Peyer's patch (tissue), 4 donors: ENCODE measurements at regions not wholly inside any gene's neighbourhood (a gene's known extent, or its start where the extent isn't known, plus 50 kb on each side); places are given as distances from the start of the nearest gene placed in this dataset.

Experiments used
- DNase-seq, 3 donors: peaks; one replicate each; pipeline ENCODE4 v3.0.0-alpha.2; 2017 to 2019
- H3K27ac ChIP-seq, 4 donors: fragments of 200-600 bp; sonication (generic); one replicate each; pipeline ENCODE4 v1.5.1; 2016 to 2019
- H3K27me3 ChIP-seq, 2 donors: fragments of 200-600 bp; sonication (generic); one replicate each; pipeline ENCODE4 v1.5.1; 2019
- H3K36me3 ChIP-seq, 3 donors: fragments of 200-600 bp; sonication (generic); one replicate each; pipeline ENCODE4 v1.5.1; 2016 to 2019
- H3K4me1 ChIP-seq, 4 donors: fragments of 200-600 bp; sonication (generic); one replicate each; pipeline ENCODE4 v1.5.1; 2016 to 2019
- H3K4me3 ChIP-seq, 4 donors: fragments of 200-600 bp; sonication (generic); 1 replicate in 3 of 4; 2 replicates in 1 of 4; pipeline ENCODE4 v1.5.1; 2016 to 2019; ENCODE audit warnings: mild to moderate bottlenecking in 1 of 4
- H3K9me3 ChIP-seq, 4 donors: fragments of 200-600 bp; sonication (generic); one replicate each; pipeline ENCODE4 v1.5.1; 2016 to 2019; ENCODE audit warnings: mild to moderate bottlenecking in 1 of 4
- POLR2A ChIP-seq, 2 donors: fragments of 450-650 bp; IDR thresholded peaks; one replicate each; pipeline ENCODE4 v1.5.1; 2017; ENCODE audit warnings: antibody characterized with exemption in 2 of 2, mild to moderate bottlenecking in 2 of 2, moderate library complexity in 2 of 2
- TF ChIP-seq, protein P1 (sequence below), 6 experiments: fragments of 450-650 bp in 4 of 6; fragments of 200-600 bp in 2 of 6; sonication (generic) in 1 of 6; IDR thresholded peaks; one replicate each; pipeline ENCODE4 v1.5.1; 2017 to 2019; ENCODE audit warnings: antibody characterized with exemption in 6 of 6, mild to moderate bottlenecking in 3 of 6, moderate library complexity in 1 of 6

DNA sequence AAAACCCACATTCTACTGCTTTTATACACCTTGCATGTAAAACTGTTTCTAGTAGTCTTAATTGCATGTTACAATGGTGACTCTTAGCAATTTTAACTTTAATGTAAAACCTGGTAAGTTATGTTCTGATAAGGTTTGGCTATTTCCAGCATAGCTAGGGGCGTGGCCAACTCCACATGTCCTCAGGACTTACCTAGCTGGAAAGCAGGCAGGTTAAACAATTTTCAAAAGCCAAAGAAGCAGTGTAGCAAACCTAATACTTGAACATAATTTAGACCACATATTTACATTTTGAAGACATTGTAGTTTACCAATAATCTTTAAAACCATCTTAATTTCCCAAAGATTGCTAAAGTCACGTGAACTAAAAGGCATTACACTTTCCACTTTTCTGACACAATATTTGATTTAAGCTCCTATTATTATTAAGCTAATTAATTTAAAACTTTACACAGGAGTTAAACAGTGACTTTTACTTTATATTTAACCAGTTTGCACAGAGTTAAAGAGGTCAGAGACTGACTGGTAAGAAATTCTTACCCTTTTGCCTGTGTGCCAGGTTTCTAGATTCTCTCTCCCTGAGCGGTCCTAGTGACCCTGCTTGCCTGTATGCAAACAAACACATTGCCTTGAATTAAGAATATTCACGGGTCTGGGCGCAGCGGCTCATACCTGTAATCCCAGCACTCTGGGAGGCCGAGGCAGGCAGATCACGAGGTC is 88.2 kb downstream of the GLUD2 start:
- H3K4me3 ChIP-seq, result no peak overlapping the region
- H3K27me3 ChIP-seq, result no peaks in the 10 kb centered on the region
- H3K36me3 ChIP-seq, result no peaks in the 10 kb centered on the region
- TF ChIP-seq POLR2A (IDR thresholded peaks at IDR 0.05), result no peak
- TF ChIP-seq, protein P1, sequence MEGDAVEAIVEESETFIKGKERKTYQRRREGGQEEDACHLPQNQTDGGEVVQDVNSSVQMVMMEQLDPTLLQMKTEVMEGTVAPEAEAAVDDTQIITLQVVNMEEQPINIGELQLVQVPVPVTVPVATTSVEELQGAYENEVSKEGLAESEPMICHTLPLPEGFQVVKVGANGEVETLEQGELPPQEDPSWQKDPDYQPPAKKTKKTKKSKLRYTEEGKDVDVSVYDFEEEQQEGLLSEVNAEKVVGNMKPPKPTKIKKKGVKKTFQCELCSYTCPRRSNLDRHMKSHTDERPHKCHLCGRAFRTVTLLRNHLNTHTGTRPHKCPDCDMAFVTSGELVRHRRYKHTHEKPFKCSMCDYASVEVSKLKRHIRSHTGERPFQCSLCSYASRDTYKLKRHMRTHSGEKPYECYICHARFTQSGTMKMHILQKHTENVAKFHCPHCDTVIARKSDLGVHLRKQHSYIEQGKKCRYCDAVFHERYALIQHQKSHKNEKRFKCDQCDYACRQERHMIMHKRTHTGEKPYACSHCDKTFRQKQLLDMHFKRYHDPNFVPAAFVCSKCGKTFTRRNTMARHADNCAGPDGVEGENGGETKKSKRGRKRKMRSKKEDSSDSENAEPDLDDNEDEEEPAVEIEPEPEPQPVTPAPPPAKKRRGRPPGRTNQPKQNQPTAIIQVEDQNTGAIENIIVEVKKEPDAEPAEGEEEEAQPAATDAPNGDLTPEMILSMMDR (IDR thresholded peaks at IDR 0.05), result no peak
- no peak for DNase-seq
- no peaks in the 10 kb centered on the region for H3K9me3 ChIP-seq
- H3K4me1 ChIP-seq, result no peaks in the 10 kb centered on the region
- no peak overlapping the region for H3K27ac ChIP-seq

DNA sequence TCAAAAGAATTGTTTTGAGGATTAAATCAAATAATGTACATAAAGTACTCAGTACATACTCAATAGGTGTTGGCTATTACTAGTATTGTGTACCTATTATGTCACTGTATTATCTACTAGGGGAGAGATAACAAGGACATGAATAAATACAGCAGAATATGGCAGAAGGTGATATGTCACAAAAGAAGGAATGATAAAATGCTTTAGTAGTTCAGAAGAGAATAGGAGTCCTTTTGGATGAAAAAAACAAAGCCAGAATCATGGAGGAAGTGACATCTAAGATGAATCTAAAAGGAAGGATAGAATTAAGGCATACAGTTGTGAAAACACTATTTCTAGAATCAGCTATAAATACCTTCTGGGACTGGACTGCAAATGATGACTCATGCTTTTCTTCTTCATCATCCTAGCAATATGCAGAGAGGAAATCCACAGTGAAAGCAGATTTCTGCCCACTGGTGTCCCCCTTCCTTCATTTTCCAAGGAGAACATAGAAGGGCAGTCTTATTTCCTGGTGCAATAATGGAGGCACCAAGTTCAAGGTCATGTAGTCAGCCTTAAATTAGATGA is 98.7 kb downstream of the GLUD2 start:
- Histone ChIP-seq H3K4me3 (no peak overlapping the region), H3K9me3 (no peaks in the 10 kb centered on the region), H3K36me3 (no peaks in the 10 kb centered on the region), H3K4me1 (no peaks in the 10 kb centered on the region), H3K27ac (no peak overlapping the region), H3K27me3 (no peaks in the 10 kb centered on the region)
- no peak for DNase-seq
- TF ChIP-seq, protein P1 (IDR thresholded peaks at IDR 0.05), result no peak

DNA sequence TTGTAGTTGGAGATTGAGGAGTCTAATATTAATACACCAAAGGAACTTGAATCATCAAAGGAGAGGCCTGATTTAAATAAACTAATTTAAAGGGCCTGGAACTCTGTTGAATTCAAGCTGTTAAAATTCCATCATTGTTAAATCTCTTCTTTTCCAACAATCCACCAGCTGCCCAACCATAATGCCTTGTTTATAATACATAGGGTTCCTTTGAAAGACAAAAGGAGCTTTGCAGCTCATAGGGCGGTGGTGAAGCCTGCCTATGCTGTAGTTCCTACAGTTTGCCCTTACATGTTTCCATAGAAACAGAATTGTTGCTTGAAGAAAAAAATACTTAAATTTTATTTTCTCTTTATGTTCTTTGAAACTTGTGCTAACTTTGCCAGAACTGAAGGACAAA is 102.8 kb downstream of the GLUD2 start:
- Histone ChIP-seq H3K27me3 (no peaks in the 10 kb centered on the region), H3K9me3 (no peaks in the 10 kb centered on the region), H3K4me1 (no peaks in the 10 kb centered on the region), H3K4me3 (no peak overlapping the region), H3K36me3 (no peaks in the 10 kb centered on the region), H3K27ac (no peak overlapping the region)
- TF ChIP-seq, protein P1 (IDR thresholded peaks at IDR 0.05), result no peak
- no peak for TF ChIP-seq POLR2A (IDR thresholded peaks at IDR 0.05)
- no peak for DNase-seq

DNA sequence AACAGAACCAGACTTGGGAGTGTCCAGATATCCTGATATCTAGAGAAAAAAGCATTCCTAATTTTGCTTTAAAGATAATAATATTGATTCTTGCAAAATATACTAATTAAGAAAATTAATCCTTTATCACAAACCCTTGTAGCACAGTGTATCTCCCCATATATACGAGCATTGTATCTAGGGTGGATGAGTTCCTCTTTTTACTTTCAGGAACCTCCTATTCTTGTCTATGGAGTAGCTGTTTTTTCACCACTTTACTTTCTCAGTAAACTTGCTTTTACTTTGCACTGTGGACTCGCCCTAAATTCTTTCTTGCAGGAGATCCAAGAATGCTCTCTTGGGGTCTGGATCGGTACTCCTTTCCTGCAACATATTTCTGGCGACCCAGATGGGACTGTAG is 103.9 kb downstream of the GLUD2 start:
- Histone ChIP-seq H3K27me3 (no peaks in the 10 kb centered on the region), H3K4me3 (no peak overlapping the region), H3K27ac (no peak overlapping the region), H3K9me3 (no peaks in the 10 kb centered on the region), H3K36me3 (no peaks in the 10 kb centered on the region), H3K4me1 (no peaks in the 10 kb centered on the region)
- no peak for DNase-seq
- TF ChIP-seq POLR2A (IDR thresholded peaks at IDR 0.05), result no peak
- TF ChIP-seq, protein P1 (IDR thresholded peaks at IDR 0.05), result no peak

DNA sequence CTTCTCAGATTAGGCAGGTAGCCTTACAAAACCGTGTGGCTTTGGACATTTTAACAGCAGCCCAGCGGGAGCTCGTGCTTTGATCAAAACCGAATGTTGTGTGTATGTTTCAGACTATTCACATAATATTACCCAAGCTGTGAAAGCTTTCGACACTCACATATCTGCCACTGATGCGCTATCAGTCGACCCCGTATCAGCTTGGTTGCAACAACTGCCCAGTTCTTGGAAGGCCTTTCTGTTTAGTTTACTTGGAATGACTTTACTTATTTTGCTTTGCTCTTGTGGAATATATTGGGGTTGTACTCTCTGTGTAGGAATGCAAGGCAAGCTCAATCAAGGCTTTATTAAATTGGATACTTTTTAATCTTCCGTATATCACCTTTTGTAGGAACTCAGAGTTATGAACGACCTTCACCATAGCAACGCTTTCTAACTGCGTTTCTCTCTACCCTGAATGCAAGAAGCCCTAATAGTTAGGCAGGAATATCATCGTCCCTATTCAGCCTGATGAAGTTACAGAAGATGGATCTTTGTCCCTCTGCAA is 107.5 kb downstream of the GLUD2 start:
- no peak for TF ChIP-seq POLR2A (IDR thresholded peaks at IDR 0.05)
- no peaks in the 10 kb centered on the region for H3K27me3 ChIP-seq
- DNase-seq, result no peak
- no peaks in the 10 kb centered on the region for H3K9me3 ChIP-seq
- no peak overlapping the region for H3K4me3 ChIP-seq
- no peaks in the 10 kb centered on the region for H3K36me3 ChIP-seq
- H3K27ac ChIP-seq, result no peak overlapping the region
- no peaks in the 10 kb centered on the region for H3K4me1 ChIP-seq

DNA sequence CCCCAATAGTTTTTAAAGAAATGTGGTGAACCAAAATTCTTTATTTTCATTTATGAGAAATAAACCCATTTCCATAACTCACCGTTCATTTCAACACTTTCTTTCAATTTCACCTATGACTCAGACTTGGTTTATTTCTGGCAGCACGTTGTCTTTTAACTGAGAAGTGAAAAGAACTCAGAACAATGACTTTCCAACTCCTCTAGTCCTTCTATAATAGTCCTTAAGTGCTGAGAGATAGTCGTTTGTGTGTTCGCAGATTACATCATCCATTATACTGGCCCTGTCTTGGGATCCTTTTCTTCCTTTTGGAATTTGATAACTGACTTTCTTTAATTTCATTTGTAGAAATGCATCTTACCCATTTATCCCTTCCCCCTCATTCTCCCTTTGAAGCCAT is 113.6 kb downstream of the GLUD2 start:
- TF ChIP-seq, protein P1 (IDR thresholded peaks at IDR 0.05), result no peak
- TF ChIP-seq POLR2A (IDR thresholded peaks at IDR 0.05), result no peak
- Histone ChIP-seq H3K9me3 (no peaks in the 10 kb centered on the region), H3K4me3 (no peak overlapping the region), H3K27me3 (no peaks in the 10 kb centered on the region), H3K27ac (no peak overlapping the region), H3K36me3 (no peaks in the 10 kb centered on the region), H3K4me1 (no peaks in the 10 kb centered on the region)
- no peak for DNase-seq
